KOPT-K1 (cell line): ENCODE measurements at regions not wholly inside any gene's neighbourhood (a gene's known extent, or its start where the extent isn't known, plus 50 kb on each side); places are given as distances from the start of the nearest gene placed in this dataset.

ENCODE experiments used
- H3K27ac ChIP-seq: fragments of 200-600 bp; sonication (generic); 2 replicates; pipeline ENCODE4 v1.5.1; 2016; ENCODE audit warnings: antibody characterized with exemption, mild to moderate bottlenecking, low read depth, low read length; ENCODE audit not compliant: poor library complexity, severe bottlenecking
- H3K36me3 ChIP-seq: fragments of 200-600 bp; sonication (generic); 2 replicates; pipeline ENCODE4 v1.5.1; 2017; ENCODE audit warnings: antibody characterized with exemption, mild to moderate bottlenecking, low read length, moderate library complexity; ENCODE audit not compliant: insufficient read depth
- H3K9me3 ChIP-seq: fragments of 200-600 bp; sonication (generic); 2 replicates; pipeline ENCODE4 v1.5.1; 2017; ENCODE audit warnings: antibody characterized with exemption, low read length, mild to moderate bottlenecking; ENCODE audit not compliant: insufficient read depth, poor library complexity, severe bottlenecking

DNA sequence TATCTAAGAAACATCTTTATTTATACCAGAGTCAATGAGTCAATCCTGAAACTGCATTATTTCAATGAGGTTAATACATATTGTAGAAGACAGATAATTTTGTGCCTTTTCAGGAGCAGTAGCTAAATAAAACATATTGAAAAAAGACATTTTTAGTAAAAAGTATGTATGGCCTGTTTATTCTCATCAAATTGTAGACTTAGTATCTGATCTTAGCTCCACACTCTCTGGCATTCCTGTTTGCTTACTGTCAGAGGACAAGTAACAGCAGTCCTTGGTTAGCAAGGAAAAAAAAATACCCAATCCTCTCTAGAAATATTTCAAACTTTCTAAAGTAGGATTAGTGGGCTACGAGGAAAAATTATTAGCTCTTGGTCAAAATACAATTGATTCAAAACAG, 50.5 kb upstream of the GUCY1A1 start:
- no peaks in the 10 kb centered on the region for H3K36me3 ChIP-seq
- H3K9me3 ChIP-seq, result no peaks in the 10 kb centered on the region

DNA sequence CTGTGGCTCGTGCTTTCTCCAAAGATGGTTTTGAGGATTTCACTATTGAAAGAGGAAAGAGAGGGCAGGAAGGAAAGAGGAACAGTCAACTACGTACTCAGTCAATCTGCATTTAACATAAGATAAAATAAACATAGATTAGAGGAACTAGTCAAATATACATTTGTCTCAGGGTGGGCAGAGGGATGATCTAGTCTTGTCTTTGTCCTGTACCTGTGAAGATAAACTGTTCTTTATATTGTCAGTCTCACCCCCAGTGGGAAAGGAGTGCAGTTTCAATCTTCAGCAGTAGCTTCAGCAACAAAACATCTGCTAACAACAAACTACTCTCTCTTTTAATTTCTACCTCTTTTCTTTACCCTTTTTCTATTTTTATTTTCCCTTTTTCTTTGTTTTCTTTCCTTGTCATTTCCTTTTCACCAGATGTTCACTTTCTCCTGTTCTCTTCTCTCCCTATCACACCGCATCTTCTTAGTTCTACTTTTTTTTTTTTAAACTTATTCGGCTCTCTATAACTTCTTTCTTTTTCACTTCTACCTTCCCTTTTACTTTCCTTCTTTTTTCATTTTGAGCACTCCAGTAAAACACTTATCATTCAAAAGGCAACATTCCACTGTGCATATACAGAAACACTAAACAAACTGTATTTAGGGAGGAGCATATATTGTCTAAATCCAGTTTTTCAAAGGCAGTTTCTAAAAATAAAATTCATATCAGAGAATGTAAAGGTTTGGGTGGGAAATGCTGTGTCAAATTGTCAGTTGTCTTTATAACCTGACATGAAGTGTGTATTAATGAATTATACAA, 51.4 kb upstream of the GUCY1A1 start:
- Histone ChIP-seq H3K36me3 (no peaks in the 10 kb centered on the region), H3K9me3 (no peaks in the 10 kb centered on the region), H3K27ac (no peak overlapping the region)

More for the DNA sequence above, 50.5 kb upstream of the GUCY1A1 start:
- no peak overlapping the region for H3K27ac ChIP-seq

DNA sequence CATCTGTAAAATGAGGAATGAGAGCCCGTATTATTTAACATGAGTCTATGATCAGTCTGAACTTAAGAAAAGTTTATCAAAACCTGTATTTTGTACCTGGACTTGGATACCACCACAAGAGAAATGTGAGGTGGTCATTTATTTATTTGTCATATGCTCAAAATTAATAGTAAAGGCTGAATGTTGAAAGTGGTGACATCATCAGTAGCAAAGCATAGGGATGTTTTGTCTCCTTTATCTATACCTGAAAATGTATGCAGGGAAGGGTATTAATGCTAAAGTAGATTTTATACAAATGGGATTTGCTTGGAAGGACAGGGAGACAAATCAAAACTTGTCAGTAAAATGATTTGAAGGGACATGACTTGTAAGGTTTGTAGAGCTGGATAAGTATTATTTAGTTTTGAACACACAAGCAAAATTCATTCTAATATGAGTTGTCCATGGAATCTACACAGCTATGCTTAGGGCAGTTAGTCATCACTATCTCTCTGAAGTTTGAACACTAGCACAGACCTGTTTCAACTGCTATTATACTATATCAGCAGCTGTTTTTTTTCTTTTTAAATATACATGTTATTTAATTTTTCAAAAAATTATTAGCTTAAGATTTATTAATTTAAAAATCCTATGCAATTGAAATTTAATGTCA, 52.4 kb upstream of the GUCY1A1 start:
- no peak overlapping the region for H3K27ac ChIP-seq
- no peaks in the 10 kb centered on the region for H3K9me3 ChIP-seq
- H3K36me3 ChIP-seq, result no peaks in the 10 kb centered on the region

DNA sequence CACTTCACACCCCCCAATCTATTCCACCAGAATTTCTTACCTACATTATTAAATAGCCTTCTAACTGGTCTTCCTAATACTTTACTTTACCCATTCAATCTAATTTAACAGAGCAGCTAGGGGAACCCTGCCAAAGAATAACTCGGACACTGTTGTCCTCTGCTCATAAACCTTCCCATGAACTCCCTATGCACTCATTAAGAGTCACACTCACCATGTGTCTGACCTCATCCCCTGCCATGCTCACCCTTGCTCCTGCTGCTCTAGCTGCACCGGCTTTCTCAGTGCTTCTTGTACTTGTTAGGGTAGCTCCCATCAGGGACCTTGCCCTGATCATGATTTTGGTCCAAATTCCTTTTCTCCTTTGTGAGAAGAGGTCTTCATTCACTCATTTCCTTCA, 54.6 kb upstream of the GUCY1A1 start:
- Histone ChIP-seq H3K36me3 (no peaks in the 10 kb centered on the region), H3K27ac (no peak overlapping the region), H3K9me3 (no peaks in the 10 kb centered on the region)

DNA sequence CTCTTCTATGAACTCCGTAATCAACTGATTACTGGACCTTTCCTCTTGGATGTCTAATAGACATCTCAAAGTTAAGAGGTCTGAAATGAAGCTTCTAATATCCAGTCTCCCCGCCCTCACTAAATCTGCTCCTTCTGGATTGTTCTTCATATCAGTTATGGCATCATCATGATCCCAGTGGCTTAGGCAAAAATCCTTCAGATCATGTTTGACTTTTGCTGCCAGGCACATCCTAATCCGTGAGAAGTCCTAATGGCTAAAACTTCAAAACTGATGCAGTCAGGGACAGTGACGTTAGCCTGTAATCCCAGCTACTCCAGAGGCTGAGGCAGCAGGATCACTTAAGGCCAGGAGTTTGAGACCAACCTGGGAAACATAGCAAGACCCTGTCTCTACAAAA, 55.1 kb upstream of the GUCY1A1 start:
- H3K36me3 ChIP-seq, result no peaks in the 10 kb centered on the region
- no peak overlapping the region for H3K27ac ChIP-seq
- no peaks in the 10 kb centered on the region for H3K9me3 ChIP-seq

DNA sequence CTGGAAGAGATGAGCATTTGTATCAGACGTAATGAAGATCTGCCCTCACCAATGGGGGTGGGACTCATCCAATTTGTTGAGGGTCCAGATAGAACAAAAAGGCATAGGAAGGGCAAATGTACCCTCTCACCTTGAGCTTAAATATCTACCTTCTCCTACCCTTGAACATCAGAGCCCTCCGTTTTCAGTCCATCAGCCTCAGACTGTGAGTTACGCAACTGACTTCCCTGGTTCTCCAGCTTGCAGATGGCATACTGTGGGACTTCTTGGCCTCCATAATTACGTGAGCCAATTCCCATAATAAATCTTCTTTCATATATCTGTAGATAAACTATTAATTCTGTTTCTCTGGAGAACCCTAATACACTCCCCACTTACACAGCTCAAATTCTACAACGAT, 56.5 kb upstream of the GUCY1A1 start:
- Histone ChIP-seq H3K36me3 (no peaks in the 10 kb centered on the region), H3K27ac (no peak overlapping the region), H3K9me3 (no peaks in the 10 kb centered on the region)

DNA sequence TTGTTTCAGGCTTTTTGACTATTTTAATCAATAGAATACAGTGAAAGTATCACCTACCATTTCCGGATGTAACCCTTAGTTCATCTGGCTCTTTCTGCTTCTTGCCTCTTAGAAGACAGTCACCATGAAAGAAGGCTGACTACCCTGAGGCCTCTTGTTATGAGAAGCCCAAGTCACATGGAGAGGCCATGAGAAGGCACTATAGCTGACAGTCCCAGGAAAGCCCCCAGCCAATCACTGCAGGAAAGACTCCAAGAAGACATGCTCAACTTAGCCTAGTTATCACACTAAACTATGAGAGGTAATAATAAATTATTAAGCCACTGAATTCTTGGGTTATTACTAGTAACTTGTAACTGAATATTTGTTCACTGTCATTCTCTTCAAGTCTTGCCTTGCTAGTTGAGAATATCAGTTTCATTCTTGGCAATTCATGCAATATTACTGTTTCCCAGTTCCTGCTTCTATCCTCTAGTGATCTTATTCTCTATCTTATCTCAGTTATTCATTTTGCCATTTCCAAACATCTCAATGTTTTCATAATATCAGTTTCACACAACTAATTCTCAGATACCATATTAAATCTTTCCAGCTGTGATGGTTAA, 57.1 kb upstream of the GUCY1A1 start:
- Histone ChIP-seq H3K27ac (no peak overlapping the region), H3K9me3 (no peaks in the 10 kb centered on the region), H3K36me3 (no peaks in the 10 kb centered on the region)

DNA sequence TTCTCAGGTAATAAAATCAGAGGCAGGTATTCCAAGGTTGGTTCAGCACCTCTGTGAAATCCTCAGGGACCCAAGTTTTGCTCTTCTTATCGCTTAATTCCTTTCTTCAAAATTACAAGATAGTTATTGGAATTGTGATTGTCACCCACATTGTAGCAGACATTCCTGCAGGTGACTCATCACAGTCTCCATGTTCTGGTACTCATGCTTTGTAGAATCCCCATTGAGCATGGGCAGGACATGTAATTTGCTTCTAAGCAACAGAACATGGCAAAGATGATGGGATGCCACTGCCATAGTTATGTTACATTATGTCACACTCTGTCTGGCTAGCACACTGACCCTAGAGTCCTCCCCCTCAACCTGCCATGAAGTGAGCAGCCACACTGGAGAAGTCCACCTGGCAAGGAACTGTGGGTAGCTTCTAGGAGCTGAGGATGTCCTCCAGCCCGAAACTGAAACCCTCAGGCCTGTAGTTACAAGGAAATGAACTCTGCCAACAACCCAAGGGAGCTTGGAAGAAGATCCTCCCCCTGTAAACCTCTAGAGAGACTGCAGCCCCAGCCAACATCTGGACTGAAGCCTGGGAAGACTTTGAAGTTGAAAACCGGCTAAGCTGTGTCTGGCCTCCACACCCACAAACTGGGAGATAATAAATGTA, 58.3 kb upstream of the GUCY1A1 start:
- H3K9me3 ChIP-seq, result no peaks in the 10 kb centered on the region
- no peaks in the 10 kb centered on the region for H3K36me3 ChIP-seq
- H3K27ac ChIP-seq, result no peak overlapping the region

DNA sequence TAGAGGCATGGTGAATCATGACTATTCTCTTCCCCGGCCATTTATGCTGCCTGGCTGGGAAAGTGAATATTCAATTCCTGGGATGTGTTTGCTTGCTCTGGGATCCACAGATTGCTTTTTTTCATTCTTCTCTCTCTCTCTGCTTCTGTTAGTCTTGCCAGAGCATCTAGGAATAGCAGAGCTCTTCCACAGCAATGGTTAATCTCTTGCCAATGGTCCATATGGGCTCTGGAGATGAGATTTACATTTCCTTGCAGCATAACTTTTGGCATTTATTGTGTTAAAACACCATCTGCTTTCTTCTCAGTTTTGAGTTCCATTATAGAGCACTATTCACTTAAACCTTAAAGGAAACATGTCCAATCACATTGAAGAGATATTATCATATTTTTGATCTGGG, 59.2 kb upstream of the GUCY1A1 start:
- H3K36me3 ChIP-seq, result no peaks in the 10 kb centered on the region
- H3K9me3 ChIP-seq, result no peaks in the 10 kb centered on the region
- no peak overlapping the region for H3K27ac ChIP-seq

DNA sequence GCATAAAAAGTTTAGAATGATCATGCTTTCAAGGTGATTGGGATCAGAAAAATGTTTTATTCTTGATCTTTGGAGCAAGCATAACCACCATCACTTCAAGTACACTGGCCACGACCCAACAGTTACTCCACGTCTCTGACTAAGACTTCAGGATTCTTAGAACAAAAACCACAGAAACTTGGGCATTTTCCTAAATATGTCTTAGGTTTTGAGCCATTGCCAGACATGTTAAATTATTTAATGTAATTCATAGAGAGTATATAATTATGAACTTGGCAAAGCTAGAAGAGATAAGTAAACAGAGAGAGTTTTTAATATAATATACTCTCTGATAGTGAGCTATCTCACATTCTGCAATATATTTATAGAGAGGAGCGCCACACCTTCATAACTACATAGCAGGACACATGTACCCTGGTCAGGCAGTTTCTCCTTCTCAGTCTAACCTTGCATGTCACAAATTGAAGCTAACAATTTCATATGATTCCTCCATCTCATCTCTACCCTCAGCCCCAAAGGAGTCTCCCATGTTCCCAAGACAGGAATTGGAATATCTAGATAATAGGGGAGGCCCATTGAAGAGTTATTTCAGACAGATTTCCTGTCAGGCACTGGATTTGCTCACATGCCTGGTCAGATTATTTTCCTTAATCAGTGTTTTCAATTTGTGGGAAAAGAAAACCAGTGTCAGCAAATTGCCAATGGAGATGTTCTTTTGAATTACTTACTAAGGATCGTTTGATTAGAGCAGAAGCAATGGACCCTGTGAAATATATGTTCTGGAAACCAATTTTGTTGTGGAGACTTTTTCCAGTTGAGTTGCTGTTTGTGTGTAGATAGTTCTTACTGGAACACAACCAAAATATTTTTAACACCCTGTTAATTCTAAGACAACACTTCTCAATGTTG, 61.7 kb upstream of the GUCY1A1 start:
- no peaks in the 10 kb centered on the region for H3K9me3 ChIP-seq

DNA sequence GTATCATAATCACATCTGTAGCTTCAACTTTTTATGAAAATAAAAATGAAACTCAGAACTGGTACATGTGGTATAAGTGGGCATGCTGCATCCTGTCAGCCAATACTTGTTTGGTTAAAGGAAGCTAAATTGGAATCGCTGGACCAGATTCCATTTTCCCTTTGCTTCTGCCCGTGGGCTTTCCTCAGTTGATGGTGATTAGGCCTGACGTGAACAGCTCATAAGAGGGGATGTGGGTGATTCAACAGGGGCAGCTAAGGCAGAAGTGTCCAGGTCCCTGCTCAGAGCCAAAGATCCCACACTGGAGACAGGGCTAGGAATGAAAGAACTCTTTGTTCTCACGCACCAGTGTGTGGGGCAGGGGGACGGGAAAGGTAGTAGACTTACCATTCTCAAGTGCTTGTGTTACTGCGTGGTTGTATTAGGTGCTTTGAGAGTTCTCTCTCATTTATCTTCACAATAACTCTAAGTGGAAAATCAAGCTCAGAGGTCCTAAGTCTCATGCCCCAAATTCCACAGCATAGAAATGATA, 63.2 kb upstream of the GUCY1A1 start:
- Histone ChIP-seq H3K27ac (no peak overlapping the region), H3K9me3 (no peaks in the 10 kb centered on the region), H3K36me3 (no peaks in the 10 kb centered on the region)

More for the DNA sequence above, 61.7 kb upstream of the GUCY1A1 start:
- Histone ChIP-seq H3K36me3 (no peaks in the 10 kb centered on the region), H3K27ac (no peak overlapping the region)

DNA sequence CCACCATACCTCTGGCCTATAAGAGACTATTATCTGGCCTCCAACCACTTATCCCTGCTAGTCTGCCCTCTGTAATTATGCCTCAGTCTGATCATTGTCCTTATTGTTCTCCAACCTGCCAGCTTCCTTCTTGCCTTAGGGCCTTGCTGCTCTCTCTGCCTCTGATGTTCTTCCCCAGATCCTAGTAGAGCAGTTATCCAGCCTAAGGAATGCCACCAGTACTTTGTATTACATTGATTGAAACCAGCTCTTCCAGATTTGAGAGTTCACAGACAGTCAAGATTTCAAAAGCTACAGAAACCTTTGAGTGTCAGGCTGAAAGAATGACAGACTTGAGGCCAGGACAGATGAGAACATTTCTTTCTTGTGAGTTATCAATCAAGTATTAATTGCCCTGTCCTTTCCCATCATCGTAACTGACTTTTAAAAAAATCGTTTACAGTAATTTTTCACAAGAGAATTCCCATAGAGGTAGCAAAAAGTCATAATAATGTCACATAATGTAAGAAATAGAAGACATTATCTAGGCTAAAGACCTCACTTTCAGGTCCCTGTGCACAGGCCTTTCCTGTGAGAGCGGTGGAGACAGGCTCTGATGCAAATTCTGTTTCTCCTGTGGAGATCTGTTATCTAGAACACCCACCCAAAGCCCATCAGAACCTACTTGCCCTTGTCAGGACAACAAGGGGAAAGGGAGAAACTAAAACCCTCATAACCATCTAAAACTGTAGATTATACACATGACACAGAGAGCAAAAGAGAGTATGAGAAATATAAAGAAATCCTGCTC, 64.1 kb upstream of the GUCY1A1 start:
- Histone ChIP-seq H3K27ac (no peak overlapping the region), H3K36me3 (no peaks in the 10 kb centered on the region), H3K9me3 (no peaks in the 10 kb centered on the region)

DNA sequence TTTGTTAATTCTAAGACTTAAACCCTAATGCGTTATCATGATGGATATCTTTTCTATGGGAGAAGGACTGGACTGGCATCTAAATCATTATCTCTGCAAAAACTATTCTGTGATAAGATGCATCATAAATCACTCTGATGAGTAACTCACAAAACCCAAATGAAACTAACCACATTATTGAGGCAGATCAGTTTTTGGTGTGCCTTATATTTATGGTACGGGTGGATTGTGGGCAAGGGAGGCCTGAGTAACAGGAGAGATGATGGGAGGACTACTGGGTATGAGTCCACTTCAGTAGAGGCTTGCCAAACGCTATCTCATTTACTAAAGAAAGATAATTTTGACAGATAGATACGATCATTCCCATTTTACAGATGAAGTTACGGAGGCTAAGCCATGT, 66.4 kb upstream of the GUCY1A1 start:
- Histone ChIP-seq H3K36me3 (no peaks in the 10 kb centered on the region), H3K9me3 (no peaks in the 10 kb centered on the region), H3K27ac (no peak overlapping the region)

DNA sequence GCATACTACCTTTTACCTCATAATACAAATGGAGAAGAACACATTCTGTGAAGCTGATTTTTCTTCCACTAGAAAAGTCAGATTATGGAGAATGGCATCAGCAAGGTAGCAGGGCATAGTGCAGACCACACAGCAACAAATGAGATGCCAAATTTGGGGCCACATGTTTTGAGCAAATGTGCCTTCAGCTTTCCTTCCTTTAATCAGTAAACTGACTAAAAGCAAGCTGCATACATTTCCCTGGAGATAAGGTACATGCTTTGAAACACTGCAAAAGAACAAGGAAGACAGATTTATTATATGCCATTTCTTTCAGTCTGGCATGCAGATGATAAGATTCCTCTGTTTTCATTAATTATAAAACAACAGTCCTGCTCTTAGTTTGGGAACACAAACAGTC, 67.1 kb upstream of the GUCY1A1 start:
- Histone ChIP-seq H3K27ac (no peak overlapping the region), H3K36me3 (no peaks in the 10 kb centered on the region), H3K9me3 (no peaks in the 10 kb centered on the region)
